SK-N-SH treated with all-trans-retinoic acid at 6 μM for 48 hours (cell line): ENCODE measurements at regions not wholly inside any gene's neighbourhood (a gene's known extent, or its start where the extent isn't known, plus 50 kb on each side); places are given as distances from the start of the nearest gene placed in this dataset.
A peak's percentile ranks its signal among the peaks of the same experiment; 100 is the strongest.

Source experiments
- ATAC-seq: fragments of 200-7000 bp; cut with Tn5 transposase; 3 replicates; pipeline ENCODE4 v1.9.1; 2020; ENCODE audit warnings: mild to moderate bottlenecking, moderate library complexity
- ARNTL ChIP-seq: fragments of 450-650 bp; formaldehyde crosslinking; IDR thresholded peaks from 2 replicates; pipeline ENCODE4 v1.5.0; 2020; ENCODE audit warnings: low read depth, mild to moderate bottlenecking, moderate library complexity, borderline replicate concordance
- BACH2 ChIP-seq: fragments of 250-450 bp; sonication (Bioruptor Pico); IDR thresholded peaks from 2 replicates; pipeline ENCODE4 v1.9.0; 2021; ENCODE audit warnings: mild to moderate bottlenecking, borderline replicate concordance
- ESRRG ChIP-seq: fragments of 250-450 bp; sonication (Bioruptor Pico); IDR thresholded peaks from 2 replicates; pipeline ENCODE4 v1.6.1; 2021; ENCODE audit warnings: mild to moderate bottlenecking
- GLIS3 ChIP-seq: fragments of 250-450 bp; sonication (Bioruptor Pico); IDR thresholded peaks from 2 replicates; pipeline ENCODE4 v1.5.0; 2020; ENCODE audit warnings: mild to moderate bottlenecking, moderate library complexity
- OSR1 ChIP-seq: fragments of 250-450 bp; sonication (Bioruptor Pico); IDR thresholded peaks from 2 replicates; pipeline ENCODE4 v1.8.0; 2022; ENCODE audit warnings: moderate library complexity, mild to moderate bottlenecking, inconsistent platforms
- PPARA ChIP-seq: fragments of 250-450 bp; sonication (Bioruptor Pico); IDR thresholded peaks from 2 replicates; pipeline ENCODE4 v1.5.0; 2020; ENCODE audit warnings: mild to moderate bottlenecking, borderline replicate concordance
- RARB ChIP-seq: fragments of 250-450 bp; sonication (Bioruptor Pico); IDR thresholded peaks from 2 replicates; pipeline ENCODE4 v1.8.0; 2021; ENCODE audit warnings: mild to moderate bottlenecking, moderate library complexity
- SNAI2 ChIP-seq: fragments of 250-450 bp; sonication (Bioruptor Pico); IDR thresholded peaks from 2 replicates; pipeline ENCODE4 v1.5.0; 2020; ENCODE audit warnings: mild to moderate bottlenecking, moderate library complexity
- TCF4 ChIP-seq: fragments of 250-450 bp; sonication (Bioruptor Pico); IDR thresholded peaks from 2 replicates; pipeline ENCODE4 v1.8.0; 2021; ENCODE audit warnings: mild to moderate bottlenecking, moderate library complexity, borderline replicate concordance
- TOX ChIP-seq: fragments of 250-450 bp; sonication (Bioruptor Pico); IDR thresholded peaks from 2 replicates; pipeline ENCODE4 v1.8.0; 2021; ENCODE audit warnings: mild to moderate bottlenecking, moderate library complexity, borderline replicate concordance
- ZC3H10 ChIP-seq: fragments of 250-450 bp; sonication (Bioruptor Pico); IDR thresholded peaks from 2 replicates; pipeline ENCODE4 v1.5.1; 2021; ENCODE audit warnings: mild to moderate bottlenecking, moderate library complexity
- ZFP30 ChIP-seq: fragments of 450-650 bp; formaldehyde crosslinking; IDR thresholded peaks from 2 replicates; pipeline ENCODE4 v1.5.0; 2022; ENCODE audit warnings: mild to moderate bottlenecking, moderate library complexity
- ZNF70 ChIP-seq: fragments of 450-650 bp; formaldehyde crosslinking; IDR thresholded peaks from 2 replicates; pipeline ENCODE4 v1.5.0; 2020; ENCODE audit warnings: mild to moderate bottlenecking, moderate library complexity
- TF ChIP-seq, protein P1 (sequence below): fragments of 250-450 bp; sonication (Bioruptor Pico); IDR thresholded peaks from 2 replicates; pipeline ENCODE4 v1.5.1; 2021; ENCODE audit warnings: mild to moderate bottlenecking, moderate library complexity
- TF ChIP-seq, protein P2 (sequence below): fragments of 250-450 bp; sonication (Bioruptor Pico); IDR thresholded peaks from 2 replicates; pipeline ENCODE4 v1.8.0; 2021; ENCODE audit warnings: low read depth, mild to moderate bottlenecking, moderate library complexity, borderline replicate concordance
- TF ChIP-seq, protein P3 (sequence below): fragments of 250-450 bp; sonication (Bioruptor Pico); IDR thresholded peaks from 2 replicates; pipeline ENCODE4 v1.5.0; 2020; ENCODE audit warnings: mild to moderate bottlenecking, moderate library complexity
- TF ChIP-seq, protein P4 (sequence below): fragments of 250-450 bp; sonication (Bioruptor Pico); IDR thresholded peaks from 2 replicates; pipeline ENCODE4 v1.8.0; 2020; ENCODE audit warnings: mild to moderate bottlenecking, moderate library complexity, borderline replicate concordance
- TF ChIP-seq, protein P5 (sequence below): fragments of 250-450 bp; sonication (Bioruptor Pico); IDR thresholded peaks from 2 replicates; pipeline ENCODE4 v1.5.1; 2020; ENCODE audit warnings: low read depth, mild to moderate bottlenecking, moderate library complexity

DNA sequence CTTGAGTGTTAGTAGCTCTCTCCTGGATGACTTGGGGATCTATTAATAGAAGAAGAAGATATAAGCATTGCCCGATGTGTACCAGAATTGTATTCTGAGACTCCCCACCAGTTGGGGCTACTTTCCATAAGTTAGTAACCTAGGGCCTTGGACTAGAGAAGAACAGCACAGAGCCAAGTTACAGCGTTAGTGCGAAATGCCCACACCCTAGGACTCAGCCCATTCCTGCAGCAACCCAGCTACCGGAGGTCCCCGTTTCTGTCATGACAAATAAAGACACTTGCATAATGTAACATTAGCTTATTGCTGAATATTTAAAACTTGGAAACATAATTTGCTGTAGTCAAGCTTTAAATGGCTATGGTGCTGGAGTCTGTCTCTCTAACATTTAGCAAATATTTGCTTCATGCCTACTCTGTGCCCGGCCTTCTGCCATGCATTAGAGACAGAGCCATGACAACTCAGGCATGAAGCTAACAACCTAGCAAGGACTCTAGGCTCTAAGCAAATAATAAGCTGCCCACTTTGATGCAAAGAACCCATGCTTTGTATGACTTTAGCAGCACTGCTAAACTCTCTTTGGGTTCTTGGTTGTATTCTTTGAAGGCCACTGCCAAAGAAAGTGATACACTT is 103.4 kb upstream of the COL21A1 start:
- no peak for ATAC-seq
- no peak for TF ChIP-seq ZFP30 (CRISPR knock-in tag)
- no peak for TF ChIP-seq TOX
- no peak for TF ChIP-seq RARB (CRISPR knock-in tag)
- TF ChIP-seq PPARA (CRISPR knock-in tag) = no peak
- TF ChIP-seq, protein P1, sequence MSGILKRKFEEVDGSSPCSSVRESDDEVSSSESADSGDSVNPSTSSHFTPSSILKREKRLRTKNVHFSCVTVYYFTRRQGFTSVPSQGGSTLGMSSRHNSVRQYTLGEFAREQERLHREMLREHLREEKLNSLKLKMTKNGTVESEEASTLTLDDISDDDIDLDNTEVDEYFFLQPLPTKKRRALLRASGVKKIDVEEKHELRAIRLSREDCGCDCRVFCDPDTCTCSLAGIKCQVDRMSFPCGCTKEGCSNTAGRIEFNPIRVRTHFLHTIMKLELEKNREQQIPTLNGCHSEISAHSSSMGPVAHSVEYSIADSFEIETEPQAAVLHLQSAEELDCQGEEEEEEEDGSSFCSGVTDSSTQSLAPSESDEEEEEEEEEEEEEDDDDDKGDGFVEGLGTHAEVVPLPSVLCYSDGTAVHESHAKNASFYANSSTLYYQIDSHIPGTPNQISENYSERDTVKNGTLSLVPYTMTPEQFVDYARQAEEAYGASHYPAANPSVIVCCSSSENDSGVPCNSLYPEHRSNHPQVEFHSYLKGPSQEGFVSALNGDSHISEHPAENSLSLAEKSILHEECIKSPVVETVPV (CRISPR knock-in tag) = no peak
- TF ChIP-seq, protein P2, sequence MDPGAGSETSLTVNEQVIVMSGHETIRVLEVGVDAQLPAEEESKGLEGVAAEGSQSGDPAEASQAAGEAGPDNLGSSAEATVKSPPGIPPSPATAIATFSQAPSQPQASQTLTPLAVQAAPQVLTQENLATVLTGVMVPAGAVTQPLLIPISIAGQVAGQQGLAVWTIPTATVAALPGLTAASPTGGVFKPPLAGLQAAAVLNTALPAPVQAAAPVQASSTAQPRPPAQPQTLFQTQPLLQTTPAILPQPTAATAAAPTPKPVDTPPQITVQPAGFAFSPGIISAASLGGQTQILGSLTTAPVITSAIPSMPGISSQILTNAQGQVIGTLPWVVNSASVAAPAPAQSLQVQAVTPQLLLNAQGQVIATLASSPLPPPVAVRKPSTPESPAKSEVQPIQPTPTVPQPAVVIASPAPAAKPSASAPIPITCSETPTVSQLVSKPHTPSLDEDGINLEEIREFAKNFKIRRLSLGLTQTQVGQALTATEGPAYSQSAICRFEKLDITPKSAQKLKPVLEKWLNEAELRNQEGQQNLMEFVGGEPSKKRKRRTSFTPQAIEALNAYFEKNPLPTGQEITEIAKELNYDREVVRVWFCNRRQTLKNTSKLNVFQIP (CRISPR knock-in tag) = no peak
- no peak for TF ChIP-seq TCF4 (CRISPR knock-in tag)
- TF ChIP-seq ZC3H10 = no peak
- TF ChIP-seq, protein P3, sequence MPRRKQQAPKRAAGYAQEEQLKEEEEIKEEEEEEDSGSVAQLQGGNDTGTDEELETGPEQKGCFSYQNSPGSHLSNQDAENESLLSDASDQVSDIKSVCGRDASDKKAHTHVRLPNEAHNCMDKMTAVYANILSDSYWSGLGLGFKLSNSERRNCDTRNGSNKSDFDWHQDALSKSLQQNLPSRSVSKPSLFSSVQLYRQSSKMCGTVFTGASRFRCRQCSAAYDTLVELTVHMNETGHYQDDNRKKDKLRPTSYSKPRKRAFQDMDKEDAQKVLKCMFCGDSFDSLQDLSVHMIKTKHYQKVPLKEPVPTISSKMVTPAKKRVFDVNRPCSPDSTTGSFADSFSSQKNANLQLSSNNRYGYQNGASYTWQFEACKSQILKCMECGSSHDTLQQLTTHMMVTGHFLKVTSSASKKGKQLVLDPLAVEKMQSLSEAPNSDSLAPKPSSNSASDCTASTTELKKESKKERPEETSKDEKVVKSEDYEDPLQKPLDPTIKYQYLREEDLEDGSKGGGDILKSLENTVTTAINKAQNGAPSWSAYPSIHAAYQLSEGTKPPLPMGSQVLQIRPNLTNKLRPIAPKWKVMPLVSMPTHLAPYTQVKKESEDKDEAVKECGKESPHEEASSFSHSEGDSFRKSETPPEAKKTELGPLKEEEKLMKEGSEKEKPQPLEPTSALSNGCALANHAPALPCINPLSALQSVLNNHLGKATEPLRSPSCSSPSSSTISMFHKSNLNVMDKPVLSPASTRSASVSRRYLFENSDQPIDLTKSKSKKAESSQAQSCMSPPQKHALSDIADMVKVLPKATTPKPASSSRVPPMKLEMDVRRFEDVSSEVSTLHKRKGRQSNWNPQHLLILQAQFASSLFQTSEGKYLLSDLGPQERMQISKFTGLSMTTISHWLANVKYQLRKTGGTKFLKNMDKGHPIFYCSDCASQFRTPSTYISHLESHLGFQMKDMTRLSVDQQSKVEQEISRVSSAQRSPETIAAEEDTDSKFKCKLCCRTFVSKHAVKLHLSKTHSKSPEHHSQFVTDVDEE (CRISPR knock-in tag) = no peak

DNA sequence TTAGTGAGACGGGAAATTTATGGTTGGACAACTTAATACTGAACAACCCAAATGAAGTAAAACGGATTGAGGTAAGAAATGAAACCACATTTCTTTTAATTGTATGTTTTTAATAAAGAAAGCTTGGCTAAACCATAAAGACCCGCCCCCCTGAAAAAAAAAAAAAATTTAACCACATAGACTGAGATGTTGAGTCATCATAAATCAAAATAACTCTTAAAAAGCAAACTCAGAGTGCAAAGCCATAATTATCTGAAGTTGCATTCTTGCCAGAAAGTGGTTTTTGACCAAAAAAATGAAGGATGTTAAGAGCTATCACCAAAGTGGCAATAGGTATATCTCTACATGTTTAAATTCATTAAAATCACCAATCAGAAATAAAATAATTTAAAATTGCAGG is 101.8 kb upstream of the COL21A1 start:
- ATAC-seq = peak; percentile 66; the same call in 2 of the 3 replicates
- TF ChIP-seq TOX (0 out of 2 replicates have a peak, but pooled peaks have one; percentile 11), ZC3H10 (0 out of 2 replicates have a peak, but pooled peaks have one; percentile 33), RARB (CRISPR knock-in tag) (no peak)
- TF ChIP-seq, all 23 proteins: peak for 2

DNA sequence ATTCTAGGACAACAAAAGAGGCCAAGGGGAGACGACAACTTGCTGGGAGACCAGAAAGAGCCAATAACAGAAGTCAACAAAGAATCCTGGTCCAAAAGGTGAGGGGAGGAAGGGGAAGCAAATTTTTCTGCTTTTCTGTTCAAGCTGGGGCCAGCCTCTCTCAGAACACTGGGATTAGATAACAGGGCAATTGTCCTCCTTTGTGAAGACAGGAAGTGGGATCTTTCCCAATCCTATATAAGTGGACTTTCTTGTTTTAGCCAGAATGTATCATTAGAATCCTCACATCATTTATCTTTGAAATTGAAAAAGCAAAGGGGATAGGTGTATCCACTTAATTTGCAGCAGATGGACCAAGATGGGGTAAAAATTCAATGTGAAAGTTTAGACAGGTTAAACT is 101.2 kb upstream of the COL21A1 start:
- peak; percentile 51 for ATAC-seq
- TF ChIP-seq ZNF70 (CRISPR knock-in tag) (no peak), GLIS3 (no peak), PPARA (CRISPR knock-in tag) (no peak), TCF4 (CRISPR knock-in tag) (no peak), SNAI2 (CRISPR knock-in tag) (no peak), ARNTL (no peak), BACH2 (CRISPR knock-in tag) (no peak), ESRRG (CRISPR knock-in tag) (no peak)
- TF ChIP-seq, protein P2 (CRISPR knock-in tag) = no peak
- TF ChIP-seq, all 23 proteins: peak for 0

DNA sequence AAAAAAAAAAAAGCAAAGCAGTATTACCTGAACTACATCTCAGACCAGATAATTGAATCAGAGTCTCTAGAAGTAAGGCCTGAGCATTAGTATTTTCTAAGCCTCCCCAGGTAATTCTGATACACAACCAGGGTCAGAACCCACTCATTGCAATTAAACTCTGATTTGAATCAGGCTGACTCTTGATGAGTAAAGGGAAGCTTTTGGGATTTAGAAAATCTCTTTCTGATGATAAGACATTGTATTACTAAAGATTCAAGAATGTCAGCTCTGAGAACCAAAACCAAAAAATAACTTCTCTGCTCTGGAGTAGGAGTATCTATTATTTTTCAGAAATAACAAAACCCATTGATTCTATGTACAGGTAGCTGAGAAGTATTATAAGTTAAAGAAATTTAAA is 100.1 kb upstream of the COL21A1 start:
- peak; percentile 14; the same call in 2 of the 3 replicates for ATAC-seq
- TF ChIP-seq ZNF70 (CRISPR knock-in tag) (no peak), TCF4 (CRISPR knock-in tag) (no peak), ZFP30 (CRISPR knock-in tag) (no peak), OSR1 (CRISPR knock-in tag) (no peak), GLIS3 (no peak), ARNTL (no peak), PPARA (CRISPR knock-in tag) (no peak), RARB (CRISPR knock-in tag) (no peak)
- TF ChIP-seq, protein P4, sequence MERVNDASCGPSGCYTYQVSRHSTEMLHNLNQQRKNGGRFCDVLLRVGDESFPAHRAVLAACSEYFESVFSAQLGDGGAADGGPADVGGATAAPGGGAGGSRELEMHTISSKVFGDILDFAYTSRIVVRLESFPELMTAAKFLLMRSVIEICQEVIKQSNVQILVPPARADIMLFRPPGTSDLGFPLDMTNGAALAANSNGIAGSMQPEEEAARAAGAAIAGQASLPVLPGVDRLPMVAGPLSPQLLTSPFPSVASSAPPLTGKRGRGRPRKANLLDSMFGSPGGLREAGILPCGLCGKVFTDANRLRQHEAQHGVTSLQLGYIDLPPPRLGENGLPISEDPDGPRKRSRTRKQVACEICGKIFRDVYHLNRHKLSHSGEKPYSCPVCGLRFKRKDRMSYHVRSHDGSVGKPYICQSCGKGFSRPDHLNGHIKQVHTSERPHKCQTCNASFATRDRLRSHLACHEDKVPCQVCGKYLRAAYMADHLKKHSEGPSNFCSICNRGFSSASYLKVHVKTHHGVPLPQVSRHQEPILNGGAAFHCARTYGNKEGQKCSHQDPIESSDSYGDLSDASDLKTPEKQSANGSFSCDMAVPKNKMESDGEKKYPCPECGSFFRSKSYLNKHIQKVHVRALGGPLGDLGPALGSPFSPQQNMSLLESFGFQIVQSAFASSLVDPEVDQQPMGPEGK = no peak
- TF ChIP-seq, protein P3 (CRISPR knock-in tag) = no peak
- TF ChIP-seq, protein P1 (CRISPR knock-in tag) = no peak
- TF ChIP-seq, protein P5, sequence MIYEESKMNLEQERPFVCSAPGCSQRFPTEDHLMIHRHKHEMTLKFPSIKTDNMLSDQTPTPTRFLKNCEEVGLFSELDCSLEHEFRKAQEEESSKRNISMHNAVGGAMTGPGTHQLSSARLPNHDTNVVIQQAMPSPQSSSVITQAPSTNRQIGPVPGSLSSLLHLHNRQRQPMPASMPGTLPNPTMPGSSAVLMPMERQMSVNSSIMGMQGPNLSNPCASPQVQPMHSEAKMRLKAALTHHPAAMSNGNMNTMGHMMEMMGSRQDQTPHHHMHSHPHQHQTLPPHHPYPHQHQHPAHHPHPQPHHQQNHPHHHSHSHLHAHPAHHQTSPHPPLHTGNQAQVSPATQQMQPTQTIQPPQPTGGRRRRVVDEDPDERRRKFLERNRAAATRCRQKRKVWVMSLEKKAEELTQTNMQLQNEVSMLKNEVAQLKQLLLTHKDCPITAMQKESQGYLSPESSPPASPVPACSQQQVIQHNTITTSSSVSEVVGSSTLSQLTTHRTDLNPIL (CRISPR knock-in tag) = no peak
